Astrocyte of the spinal cord (primary cell): ENCODE measurements at regions not wholly inside any gene's neighbourhood (a gene's known extent, or its start where the extent isn't known, plus 50 kb on each side); places are given as distances from the start of the nearest gene placed in this dataset.

Source experiments
- DNase-seq: peaks from one replicate; pipeline ENCODE4 v3.0.0; 2011; ENCODE audit warnings: low read depth, low spot score
- H3K4me3 ChIP-seq: 2 replicates; pipeline ENCODE4 v1.5.1; 2011; ENCODE audit warnings: low read depth, mild to moderate bottlenecking, low read length, moderate library complexity
- in situ Hi-C: cut with HindIII; loops from 2 replicates; pipeline ENCODE4 v1.10.0; 2017; ENCODE audit warnings: low sequenced_read_pairs
- TF ChIP-seq, protein P1 (sequence below): IDR thresholded peaks from 2 replicates; pipeline ENCODE4 v1.5.1; 2012; ENCODE audit warnings: low read depth, mild to moderate bottlenecking, low read length, inconsistent platforms

DNA sequence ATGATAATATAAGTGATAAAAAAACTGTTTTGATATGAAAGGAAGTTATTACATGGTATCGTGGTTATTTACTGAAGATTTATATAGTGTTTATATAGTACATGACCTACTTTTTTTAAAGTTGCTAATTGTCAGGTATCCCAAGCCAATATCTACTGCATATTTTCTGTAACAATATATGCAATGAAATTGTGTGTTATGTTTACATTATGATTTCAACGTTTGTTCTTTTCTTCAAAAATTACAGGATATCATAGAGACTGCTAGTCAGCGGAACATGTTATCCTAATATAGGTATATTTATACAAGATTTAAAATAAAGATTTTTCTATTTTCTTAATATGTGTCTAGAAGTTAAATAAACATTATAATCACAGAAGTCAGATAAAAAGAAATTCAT lies 167.5 kb upstream of the DPYD start:
- in situ Hi-C loops = no loop called here
- H3K4me3 ChIP-seq = no peak overlapping the region

DNA sequence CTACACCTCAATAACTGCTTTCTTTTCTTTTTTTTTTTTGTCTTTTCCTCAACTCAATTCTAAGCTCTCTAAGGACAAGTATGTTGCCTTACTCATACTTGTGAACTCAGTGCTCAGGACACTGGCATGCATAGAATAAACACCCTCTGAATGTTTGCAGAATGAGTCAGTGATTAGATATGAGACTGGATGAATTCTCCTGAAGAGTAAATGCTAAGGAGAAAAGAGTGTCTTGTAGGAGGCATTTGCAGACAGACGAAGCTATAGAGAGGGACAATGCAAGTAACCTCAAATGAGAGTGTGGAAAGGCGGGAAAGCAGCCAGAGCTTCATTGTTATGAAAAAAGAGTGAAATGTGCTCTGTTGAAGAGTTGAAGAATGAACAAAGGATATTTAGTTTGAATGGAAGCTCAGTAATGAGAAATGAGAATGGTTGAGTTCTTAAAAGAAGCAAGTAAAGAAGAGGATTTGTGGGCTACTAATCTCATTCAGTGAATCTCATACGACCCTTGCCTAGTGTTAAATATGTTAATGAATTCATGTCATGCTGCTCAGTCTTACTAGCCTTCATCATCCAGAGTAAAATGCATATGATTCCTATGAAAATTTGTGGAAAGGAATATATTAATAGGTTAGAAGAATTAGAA lies 166.1 kb upstream of the DPYD start:
- TF ChIP-seq, protein P1, sequence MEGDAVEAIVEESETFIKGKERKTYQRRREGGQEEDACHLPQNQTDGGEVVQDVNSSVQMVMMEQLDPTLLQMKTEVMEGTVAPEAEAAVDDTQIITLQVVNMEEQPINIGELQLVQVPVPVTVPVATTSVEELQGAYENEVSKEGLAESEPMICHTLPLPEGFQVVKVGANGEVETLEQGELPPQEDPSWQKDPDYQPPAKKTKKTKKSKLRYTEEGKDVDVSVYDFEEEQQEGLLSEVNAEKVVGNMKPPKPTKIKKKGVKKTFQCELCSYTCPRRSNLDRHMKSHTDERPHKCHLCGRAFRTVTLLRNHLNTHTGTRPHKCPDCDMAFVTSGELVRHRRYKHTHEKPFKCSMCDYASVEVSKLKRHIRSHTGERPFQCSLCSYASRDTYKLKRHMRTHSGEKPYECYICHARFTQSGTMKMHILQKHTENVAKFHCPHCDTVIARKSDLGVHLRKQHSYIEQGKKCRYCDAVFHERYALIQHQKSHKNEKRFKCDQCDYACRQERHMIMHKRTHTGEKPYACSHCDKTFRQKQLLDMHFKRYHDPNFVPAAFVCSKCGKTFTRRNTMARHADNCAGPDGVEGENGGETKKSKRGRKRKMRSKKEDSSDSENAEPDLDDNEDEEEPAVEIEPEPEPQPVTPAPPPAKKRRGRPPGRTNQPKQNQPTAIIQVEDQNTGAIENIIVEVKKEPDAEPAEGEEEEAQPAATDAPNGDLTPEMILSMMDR = no peak

More for the DNA sequence above, 167.5 kb upstream of the DPYD start:
- no peak for DNase-seq
- TF ChIP-seq, protein P1 = no peak

DNA sequence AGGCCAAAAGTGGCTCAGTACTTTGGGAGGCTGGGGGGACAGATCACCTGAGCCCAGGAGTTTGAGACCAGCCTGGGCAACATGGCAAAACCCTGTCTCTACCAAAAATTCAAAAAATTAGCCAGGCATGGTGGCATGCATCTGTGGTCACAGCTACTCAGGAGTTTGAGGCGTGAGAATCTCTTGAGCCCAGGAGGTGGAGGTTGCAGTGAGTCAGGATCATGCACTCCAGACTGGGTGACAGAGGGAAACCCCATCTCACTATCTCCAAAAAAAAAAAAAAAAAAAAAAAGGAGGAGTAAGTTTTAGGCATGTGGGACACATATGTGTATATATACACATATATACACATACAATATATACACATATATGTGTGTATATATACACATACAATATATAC lies 165.3 kb upstream of the DPYD start:
- TF ChIP-seq, protein P1 = no peak
- peak; percentile 65 for DNase-seq
- no peak overlapping the region for H3K4me3 ChIP-seq
- in situ Hi-C loops = no loop called here

More for the DNA sequence above, 166.1 kb upstream of the DPYD start:
- in situ Hi-C loops = no loop called here
- H3K4me3 ChIP-seq = no peak overlapping the region
- DNase-seq = peak; percentile 98

DNA sequence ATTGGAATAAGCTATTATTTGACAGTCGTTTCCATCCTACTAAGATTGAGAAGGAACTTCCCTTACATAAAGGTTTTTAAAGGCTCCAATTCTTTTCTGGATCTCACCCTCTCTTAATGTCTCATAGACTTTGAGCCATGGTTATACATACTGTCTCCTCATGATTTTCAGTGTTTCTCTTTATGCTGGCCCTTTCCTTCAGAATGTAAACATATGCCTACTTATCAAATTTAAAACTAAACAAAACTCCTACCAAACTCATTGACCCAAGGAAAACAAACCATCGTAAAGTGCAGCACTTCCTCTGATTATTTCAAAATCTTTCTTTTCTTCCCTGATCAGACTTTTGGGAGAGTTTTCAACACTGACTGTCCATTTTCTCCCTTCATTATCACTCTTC lies 163.4 kb upstream of the DPYD start:
- no peak overlapping the region for H3K4me3 ChIP-seq
- DNase-seq = no peak
- TF ChIP-seq, protein P1 = no peak
- in situ Hi-C loops = no loop called here

DNA sequence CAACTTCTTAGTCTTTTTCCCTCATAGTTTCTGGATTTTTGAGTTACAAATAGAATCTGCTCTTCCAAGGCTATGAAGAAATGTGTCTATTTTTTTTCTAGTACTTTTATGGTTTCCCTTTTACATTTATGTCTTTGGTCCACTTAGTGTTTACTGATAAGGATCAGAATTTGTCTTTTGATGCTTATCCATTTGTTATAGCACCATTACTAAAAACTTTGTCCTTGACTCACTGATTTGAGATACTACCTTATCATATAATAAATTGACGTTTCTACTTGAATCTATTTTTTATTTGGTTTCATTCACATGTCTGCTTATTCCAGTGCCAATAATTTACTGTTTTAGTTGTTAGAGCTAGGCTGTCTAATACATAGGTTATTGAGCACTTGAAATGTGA lies 161.1 kb upstream of the DPYD start:
- TF ChIP-seq, protein P1 = no peak
- no peak overlapping the region for H3K4me3 ChIP-seq
- DNase-seq = no peak
- in situ Hi-C loops = no loop called here

DNA sequence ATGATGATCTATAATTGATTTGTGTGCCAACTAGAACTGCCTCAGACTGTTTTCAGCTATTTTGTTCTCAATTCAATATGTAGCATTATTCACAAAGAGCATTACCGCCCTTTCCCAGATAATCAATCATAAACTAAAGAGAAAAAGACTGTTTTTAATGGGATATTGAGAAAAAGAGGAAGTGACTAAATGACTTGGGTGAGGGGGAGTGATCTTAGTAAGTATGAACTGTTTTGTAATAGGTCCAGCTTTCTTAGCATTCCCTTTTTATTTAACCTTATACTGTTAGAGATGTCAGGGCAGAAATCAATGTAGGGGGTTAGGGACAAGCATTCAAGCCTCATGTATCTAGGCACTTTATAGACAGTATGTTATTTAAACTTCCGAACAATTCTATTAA lies 157.8 kb upstream of the DPYD start:
- TF ChIP-seq, protein P1 = no peak
- no peak overlapping the region for H3K4me3 ChIP-seq
- no peak for DNase-seq

More for the DNA sequence above, 157.8 kb upstream of the DPYD start:
- in situ Hi-C loops = no loop called here
